H1 (cell line): ENCODE measurements at regions not wholly inside any gene's neighbourhood (a gene's known extent, or its start where the extent isn't known, plus 50 kb on each side); places are given as distances from the start of the nearest gene placed in this dataset.

Source experiments
- CTCF ChIA-PET: fragments of 300-600 bp; sonication (Branson Sonifier 250); formaldehyde crosslinking; loops from one replicate; lab custom pipeline; 2021; ENCODE audit not compliant: partially characterized antibody; lab: Charles Lee
- POLR2A ChIA-PET: fragments of 300-600 bp; sonication (Branson Sonifier 250); formaldehyde crosslinking; loops from one replicate; lab custom pipeline; 2021; ENCODE audit warnings: inconsistent platforms; ENCODE audit not compliant: partially characterized antibody; lab: Charles Lee
- DNase-seq, 2 experiments: peaks; one replicate each; pipeline versions ENCODE4 v3.0.0 to v3.0.0-alpha.2; 2010 to 2022; ENCODE audit warnings: low spot score in 2 of 2, low read depth in 1 of 2, mixed read lengths in 1 of 2
- FAIRE-seq: peaks from 2 replicates; lab custom pipeline; 2011; peaks lifted over from hg19 to GRCh38; lab: Jason Lieb, UNC
- H2AFZ ChIP-seq: 2 replicates; pipeline ENCODE4 v1.8.1; 2012; ENCODE audit warnings: low read length, inconsistent platforms
- H2AK5ac ChIP-seq: 2 replicates; pipeline ENCODE4 v1.6.1; 2013; ENCODE audit warnings: low read depth, low read length
- H2BK120ac ChIP-seq: replicated peaks from 2 replicates; pipeline ENCODE3; 2013; ENCODE audit warnings: low read depth, low read length, inconsistent platforms
- H2BK12ac ChIP-seq: 2 replicates; pipeline ENCODE4 v1.6.1; 2013; ENCODE audit warnings: low read depth, low read length
- H2BK15ac ChIP-seq: 2 replicates; pipeline ENCODE4 v1.6.1; 2013; ENCODE audit warnings: low read length
- H2BK20ac ChIP-seq: 2 replicates; pipeline ENCODE4 v1.6.1; 2013; ENCODE audit warnings: low read length
- H2BK5ac ChIP-seq: 2 replicates; pipeline ENCODE4 v1.6.1; 2013; ENCODE audit warnings: low read depth, low read length
- H3K14ac ChIP-seq: 2 replicates; pipeline ENCODE4 v1.6.1; 2013; ENCODE audit warnings: inconsistent platforms; ENCODE audit not compliant: insufficient read length
- H3K18ac ChIP-seq: 2 replicates; pipeline ENCODE4 v1.6.1; 2013; ENCODE audit warnings: low read length; ENCODE audit errors: extremely low read depth
- H3K23ac ChIP-seq: 2 replicates; pipeline ENCODE4 v1.6.1; 2013; ENCODE audit warnings: inconsistent platforms; ENCODE audit not compliant: insufficient read length
- H3K23me2 ChIP-seq: 2 replicates; pipeline ENCODE4 v1.6.1; 2013; ENCODE audit warnings: low read depth, low read length
- H3K27ac ChIP-seq: 2 replicates; pipeline ENCODE4 v1.6.1; 2011; ENCODE audit warnings: low read depth, low read length, inconsistent platforms
- H3K27me3 ChIP-seq, 4 experiments: replicated peaks in 1 of 4; 1 replicate in 1 of 4; 2 replicates in 3 of 4; pipeline versions ENCODE4 v1.6.1 to v1.8.1; 2011 to 2013; ENCODE audit warnings: low read length in 3 of 4, mild to moderate bottlenecking in 3 of 4, inconsistent platforms in 2 of 4, mixed read lengths in 2 of 4, moderate library complexity in 1 of 4; ENCODE audit not compliant: control insufficient read depth in 3 of 4, insufficient read depth in 3 of 4; ENCODE audit errors: extremely low read depth in 1 of 4
- H3K36me3 ChIP-seq, 4 experiments: 2 replicates each; pipeline versions ENCODE4 v1.6.1 to v1.8.1; 2011 to 2013; ENCODE audit warnings: mild to moderate bottlenecking in 4 of 4, low read length in 3 of 4, moderate library complexity in 2 of 4, control low read depth in 1 of 4, inconsistent platforms in 1 of 4; ENCODE audit not compliant: insufficient read depth in 4 of 4, control insufficient read depth in 2 of 4
- H3K4ac ChIP-seq: replicated peaks from 2 replicates; pipeline ENCODE3; 2013; ENCODE audit warnings: low read length, low read depth, mixed read lengths, inconsistent platforms; ENCODE audit not compliant: insufficient read length
- H3K4me1 ChIP-seq, 4 experiments: replicated peaks in 1 of 4; 1 replicate in 1 of 4; 2 replicates in 3 of 4; pipeline versions ENCODE4 v1.6.1 to v1.8.1; 2011 to 2013; ENCODE audit warnings: low read length in 3 of 4, inconsistent platforms in 2 of 4, mixed read lengths in 1 of 4; ENCODE audit not compliant: insufficient read depth in 4 of 4, control insufficient read depth in 3 of 4
- H3K4me2 ChIP-seq, 2 experiments: 2 replicates each; pipeline versions ENCODE4 v1.6.1 to v1.8.1; 2011 to 2013; ENCODE audit warnings: low read depth in 2 of 2, low read length in 2 of 2, control low read depth in 1 of 2, inconsistent platforms in 1 of 2, mild to moderate bottlenecking in 1 of 2; ENCODE audit not compliant: insufficient read depth in 1 of 2
- H3K4me3 ChIP-seq, 4 experiments: fragments of 200-600, 300-600 bp in 1 of 4; sonication (generic), shearing (Covaris generic), sonication (Bioruptor Twin) in 1 of 4; 2 replicates each; pipeline versions ENCODE4 v1.5.1 to v1.8.1; 2011 to 2016; ENCODE audit warnings: low read length in 4 of 4, low read depth in 3 of 4, control low read depth in 2 of 4, inconsistent platforms in 2 of 4, mild to moderate bottlenecking in 2 of 4, mixed read lengths in 1 of 4, moderate library complexity in 1 of 4; ENCODE audit not compliant: insufficient read depth in 2 of 4; ENCODE audit errors: extremely low read depth in 1 of 4
- H3K56ac ChIP-seq: replicated peaks from 2 replicates; pipeline ENCODE3; 2013; ENCODE audit warnings: low read depth, mild to moderate bottlenecking, mixed read lengths, low read length, inconsistent platforms; ENCODE audit not compliant: insufficient read length
- H3K79me1 ChIP-seq: 2 replicates; pipeline ENCODE4 v1.6.1; 2013; ENCODE audit warnings: low read depth, low read length, control low read depth
- H3K79me2 ChIP-seq, 2 experiments: 2 replicates each; pipeline versions ENCODE4 v1.6.1 to v1.8.1; 2012 to 2013; ENCODE audit warnings: low read length in 2 of 2, mild to moderate bottlenecking in 2 of 2, inconsistent platforms in 1 of 2; ENCODE audit not compliant: insufficient read depth in 2 of 2, control insufficient read depth in 1 of 2
- H3K9ac ChIP-seq, 4 experiments: replicated peaks in 1 of 4; 1 replicate in 1 of 4; 2 replicates in 3 of 4; pipeline versions ENCODE4 v1.6.1 to v1.8.1; 2011 to 2013; ENCODE audit warnings: low read depth in 3 of 4, low read length in 3 of 4, control low read depth in 2 of 4, mild to moderate bottlenecking in 2 of 4, moderate library complexity in 2 of 4, inconsistent platforms in 1 of 4; ENCODE audit errors: extremely low read depth in 1 of 4
- H3K9me3 ChIP-seq, 2 experiments: 2 replicates each; pipeline versions ENCODE4 v1.6.1 to v1.8.1; 2012 to 2013; ENCODE audit warnings: mild to moderate bottlenecking in 2 of 2, moderate library complexity in 2 of 2, control low read depth in 1 of 2, inconsistent platforms in 1 of 2, low read depth in 1 of 2, low read length in 1 of 2, mixed read lengths in 1 of 2; ENCODE audit not compliant: insufficient read depth in 2 of 2
- H4K20me1 ChIP-seq, 2 experiments: replicated peaks in 1 of 2; 2 replicates each; pipeline versions ENCODE3 to v1.8.1; 2011 to 2013; ENCODE audit warnings: inconsistent platforms in 2 of 2, low read length in 2 of 2, mild to moderate bottlenecking in 1 of 2; ENCODE audit not compliant: insufficient read depth in 2 of 2, control insufficient read depth in 1 of 2
- H4K5ac ChIP-seq: 2 replicates; pipeline ENCODE4 v1.6.1; 2013; ENCODE audit warnings: low read length, low read depth, mixed read lengths, inconsistent platforms; ENCODE audit not compliant: insufficient read length
- H4K8ac ChIP-seq: 2 replicates; pipeline ENCODE4 v1.8.0; 2013; ENCODE audit warnings: mild to moderate bottlenecking, moderate library complexity, low read length, inconsistent platforms; ENCODE audit not compliant: insufficient read depth; ENCODE audit errors: extremely low read depth
- H4K91ac ChIP-seq: replicated peaks from 2 replicates; pipeline ENCODE3; 2013; ENCODE audit warnings: low read length, mixed read lengths, inconsistent platforms; ENCODE audit not compliant: insufficient read length
- BACH1 ChIP-seq: IDR thresholded peaks from 2 replicates; pipeline ENCODE4 v1.6.1; 2012; ENCODE audit warnings: low read length, improper control_type of control experiment
- EZH2 ChIP-seq: fragments of 200-600 bp; sonication (generic); IDR thresholded peaks from 2 replicates; pipeline ENCODE4 v1.7.1; 2012; ENCODE audit warnings: low read depth, mild to moderate bottlenecking, moderate library complexity, low read length, inconsistent platforms; ENCODE audit not compliant: severe bottlenecking
- GABPA ChIP-seq: IDR thresholded peaks from 2 replicates; pipeline ENCODE4 v1.6.1; 2011; ENCODE audit warnings: mild to moderate bottlenecking, low read length, moderate library complexity, borderline replicate concordance; ENCODE audit not compliant: insufficient read depth
- HDAC2 ChIP-seq, 2 experiments: fragments of 300-600 bp in 1 of 2; sonication (generic) in 1 of 2; IDR thresholded peaks; 2 replicates each; pipeline ENCODE4 v1.6.1; 2011 to 2012; ENCODE audit warnings: low read depth in 2 of 2, low read length in 2 of 2, mild to moderate bottlenecking in 2 of 2, moderate library complexity in 2 of 2, borderline replicate concordance in 1 of 2, inconsistent platforms in 1 of 2
- JUN ChIP-seq: IDR thresholded peaks from 2 replicates; pipeline ENCODE4 v1.6.1; 2011; ENCODE audit warnings: low read depth, mild to moderate bottlenecking, improper control_type of control experiment, low read length
- JUND ChIP-seq: IDR thresholded peaks from 2 replicates; pipeline ENCODE4 v1.6.1; 2011; ENCODE audit warnings: mild to moderate bottlenecking, improper control_type of control experiment, low read length
- PHF8 ChIP-seq: fragments of 200-600 bp; sonication (generic); conservative IDR thresholded peaks from 2 replicates; pipeline ENCODE4 v1.7.1; 2012; ENCODE audit warnings: low read depth, mild to moderate bottlenecking, inconsistent platforms, low read length, moderate library complexity
- POU5F1 ChIP-seq: IDR thresholded peaks from 2 replicates; pipeline ENCODE4 v1.6.1; 2011; ENCODE audit warnings: low read depth, mild to moderate bottlenecking, low read length, moderate library complexity
- RAD21 ChIP-seq, 2 experiments: IDR thresholded peaks in 1 of 2; conservative IDR thresholded peaks in 1 of 2; 2 replicates each; pipeline ENCODE4 v1.6.1; 2011; ENCODE audit warnings: low read depth in 2 of 2, low read length in 2 of 2, improper control_type of control experiment in 1 of 2, inconsistent platforms in 1 of 2, mild to moderate bottlenecking in 1 of 2, moderate library complexity in 1 of 2
- RBBP5 ChIP-seq: IDR thresholded peaks from 2 replicates; pipeline ENCODE4 v1.7.1; 2012; ENCODE audit warnings: low read depth, mild to moderate bottlenecking, inconsistent platforms, low read length, moderate library complexity, borderline replicate concordance
- SAP30 ChIP-seq: fragments of 300-600 bp; sonication (generic); IDR thresholded peaks from 2 replicates; pipeline ENCODE4 v1.7.1; 2012; ENCODE audit warnings: low read length, moderate library complexity, mild to moderate bottlenecking, inconsistent platforms; ENCODE audit not compliant: insufficient read depth, insufficient replicate concordance
- SIN3A ChIP-seq, 2 experiments: IDR thresholded peaks in 1 of 2; conservative IDR thresholded peaks in 1 of 2; 2 replicates each; pipeline ENCODE4 v1.6.1; 2011 to 2012; ENCODE audit warnings: low read length in 2 of 2, improper control_type of control experiment in 1 of 2, low read depth in 1 of 2, mild to moderate bottlenecking in 1 of 2
- WGBS, 2 experiments: shearing (Covaris generic) in 1 of 2; methylation state at CpG; one replicate each; pipeline versions ENCODE4 v1.1.6 to v1.1.7; 2013 to 2015; ENCODE audit warnings: low lambda C conversion rate in 2 of 2, mixed read lengths in 2 of 2, inconsistent platforms in 1 of 2, low coverage in 1 of 2, missing lambda C conversion rate in 1 of 2; ENCODE audit not compliant: insufficient replicate concordance in 2 of 2, insufficient coverage in 1 of 2, insufficient read length in 1 of 2; ENCODE audit errors: extremely low coverage in 1 of 2, missing lambda C conversion rate in 1 of 2; 5-methylcytosine and 5-hydroxymethylcytosine counted together
- TF ChIP-seq, protein P1 (sequence below): IDR thresholded peaks from 2 replicates; pipeline ENCODE4 v1.6.1; 2012; ENCODE audit warnings: inconsistent platforms

DNA sequence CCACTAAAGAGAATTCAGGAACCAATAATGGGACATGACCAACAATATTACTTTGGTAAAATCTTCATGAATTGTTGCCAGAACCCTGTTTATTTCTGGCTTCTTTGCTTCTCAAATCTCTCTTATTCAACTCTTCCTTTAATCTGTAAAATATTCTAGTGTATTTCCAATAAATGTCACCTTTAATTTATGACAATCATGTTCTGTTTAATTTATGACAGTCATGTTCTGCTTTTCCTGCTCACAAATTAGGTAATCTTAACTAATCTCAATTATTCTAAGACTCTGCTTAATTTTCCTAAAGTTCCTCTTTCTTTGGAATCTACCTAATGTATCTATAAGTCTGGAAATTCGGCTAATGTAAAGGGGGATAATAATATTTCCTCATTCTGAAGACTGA is 847.6 kb upstream of the KLHL1 start:
- 77% methylated on average over 1 of the region's 1 CpG; no CpG with 5 or more reads in 1 of the 2 experiments for WGBS, 2 experiments
- no peak for FAIRE-seq
- H3K23me2 ChIP-seq: no peaks in the 10 kb centered on the region
- TF ChIP-seq JUN (no peak), SAP30 (no peak), EZH2 (no peak), HDAC2 (IDR thresholded peaks at IDR 0.05; ENCODE audit: borderline replicate concordance in 1 of 2, low read depth in 2 of 2, low read length in 2 of 2) (no peak), PHF8 (no peak), SIN3A (conservative IDR thresholded peaks at IDR 0.05 in 1 of 2, IDR thresholded peaks at IDR 0.05 in 1 of 2; ENCODE audit: low read depth in 1 of 2, low read length in 2 of 2) (no peak), POU5F1 (no peak), JUND (no peak), BACH1 (no peak), GABPA (no peak), RBBP5 (no peak), RAD21 (IDR thresholded peaks at IDR 0.05 in 1 of 2, conservative IDR thresholded peaks at IDR 0.05 in 1 of 2; ENCODE audit: low read depth in 2 of 2, low read length in 2 of 2) (no peak)
- TF ChIP-seq, protein P1, sequence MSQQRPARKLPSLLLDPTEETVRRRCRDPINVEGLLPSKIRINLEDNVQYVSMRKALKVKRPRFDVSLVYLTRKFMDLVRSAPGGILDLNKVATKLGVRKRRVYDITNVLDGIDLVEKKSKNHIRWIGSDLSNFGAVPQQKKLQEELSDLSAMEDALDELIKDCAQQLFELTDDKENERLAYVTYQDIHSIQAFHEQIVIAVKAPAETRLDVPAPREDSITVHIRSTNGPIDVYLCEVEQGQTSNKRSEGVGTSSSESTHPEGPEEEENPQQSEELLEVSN: no peak

More for the DNA sequence above, 847.6 kb upstream of the KLHL1 start:
- Histone ChIP-seq H3K9ac (no peak overlapping the region), H4K91ac (no peak overlapping the region), H3K27me3 (no peaks in the 10 kb centered on the region), H3K27ac (no peak overlapping the region), H3K9me3 (no peaks in the 10 kb centered on the region), H3K36me3 (no peaks in the 10 kb centered on the region), H3K18ac (no peak overlapping the region), H4K5ac (no peak overlapping the region), H3K79me2 (no peaks in the 10 kb centered on the region), H3K56ac (no peak overlapping the region), H3K4me2 (no peak overlapping the region), H3K4ac (no peak overlapping the region), H2AFZ (no peak overlapping the region), H2BK120ac (no peak overlapping the region), H3K4me3 (no peak overlapping the region), H2BK5ac (no peak overlapping the region), H2BK12ac (no peak overlapping the region), H2BK15ac (no peak overlapping the region), H2AK5ac (no peak overlapping the region), H4K20me1 (no peaks in the 10 kb centered on the region), H3K23ac (no peak overlapping the region), H3K14ac (no peak overlapping the region), H4K8ac (no peak overlapping the region), H3K4me1 (no peaks in the 10 kb centered on the region), H2BK20ac (no peak overlapping the region), H3K79me1 (no peaks in the 10 kb centered on the region)
- ChIA-PET POLR2A (no interaction called here), CTCF (no interaction called here)
- DNase-seq: no peak
